ENCODE measurements at regions not wholly inside any gene's neighbourhood (a gene's known extent, or its start where the extent isn't known, plus 50 kb on each side); places are given as distances from the start of the nearest gene placed in this dataset.

GRCh38 chr6:142523515-142524375, 221.9 kb downstream of the ADGRG6 start:
- no peak for TF ChIP-seq CTCF (conservative IDR thresholded peaks at IDR 0.05)
- no peak for TF ChIP-seq EZH2 (IDR thresholded peaks at IDR 0.05; ENCODE audit: low read depth)

Measured in PC-9 (cell line).